ENCODE measurements at regions not wholly inside any gene's neighbourhood (a gene's known extent, or its start where the extent isn't known, plus 50 kb on each side); places are given as distances from the start of the nearest gene placed in this dataset.

DNA sequence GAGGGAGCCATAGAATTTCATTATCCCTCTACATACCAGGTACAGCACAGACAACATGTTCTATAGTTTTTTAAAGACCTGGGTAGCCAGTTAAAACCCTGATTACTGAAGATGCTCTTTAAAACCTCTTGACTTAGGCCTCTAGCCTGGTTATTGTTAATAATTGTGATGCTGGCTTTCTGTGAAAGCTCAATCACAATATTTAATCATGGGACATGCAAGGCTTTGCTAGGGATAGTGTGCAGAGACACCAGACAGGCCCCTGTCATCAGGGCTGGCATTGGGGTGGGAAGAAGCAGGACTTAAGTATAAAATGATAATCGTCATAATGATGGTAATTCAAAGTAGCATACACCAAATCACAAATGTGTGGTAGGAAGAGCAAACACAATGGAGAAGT lies 274.4 kb downstream of the PTBP2 start:
- no peak for DNase-seq (ENCODE audit: low read depth in 2 of 2)

DNA sequence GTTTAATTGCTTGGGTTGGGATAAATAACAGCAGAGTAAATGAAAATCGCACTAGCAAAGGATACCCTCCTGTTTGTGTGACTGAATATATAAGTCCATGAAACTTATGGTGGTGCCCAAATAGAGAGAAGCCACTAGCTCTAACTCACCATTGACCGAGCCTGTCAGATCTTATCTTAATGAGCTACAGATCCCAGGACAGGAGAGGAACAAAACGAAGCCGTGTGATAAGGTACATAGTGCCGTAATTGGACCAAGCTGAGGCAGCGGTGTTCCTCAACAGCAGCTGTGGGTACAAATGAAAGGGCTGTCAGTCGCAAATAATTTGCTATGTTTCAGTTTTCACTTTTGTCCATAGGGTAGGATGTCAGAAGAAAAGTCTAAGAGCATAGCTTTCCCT lies 276.1 kb downstream of the PTBP2 start:
- no peak for DNase-seq (ENCODE audit: low read depth in 2 of 2)

DNA sequence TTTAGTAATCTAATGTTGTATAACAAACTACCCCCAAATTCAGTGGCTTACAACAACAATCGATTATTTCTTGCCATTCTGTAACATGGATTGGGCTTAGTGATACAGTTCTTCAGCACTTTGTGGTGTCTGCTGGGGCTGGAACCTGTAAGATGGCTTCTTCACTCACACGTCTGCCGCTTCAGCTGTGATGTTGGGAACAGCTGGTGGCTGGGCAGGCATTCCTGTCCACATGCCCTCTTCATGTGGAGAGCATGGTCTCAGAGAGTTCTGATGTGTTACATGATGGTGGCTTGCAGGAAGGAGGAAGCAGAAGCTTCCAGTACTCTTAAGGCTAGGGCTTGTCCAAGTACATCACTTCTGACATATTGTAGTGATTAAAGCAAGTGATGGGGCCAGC lies 276.9 kb downstream of the PTBP2 start:
- DNase-seq (ENCODE audit: low read depth in 2 of 2): no peak

DNA sequence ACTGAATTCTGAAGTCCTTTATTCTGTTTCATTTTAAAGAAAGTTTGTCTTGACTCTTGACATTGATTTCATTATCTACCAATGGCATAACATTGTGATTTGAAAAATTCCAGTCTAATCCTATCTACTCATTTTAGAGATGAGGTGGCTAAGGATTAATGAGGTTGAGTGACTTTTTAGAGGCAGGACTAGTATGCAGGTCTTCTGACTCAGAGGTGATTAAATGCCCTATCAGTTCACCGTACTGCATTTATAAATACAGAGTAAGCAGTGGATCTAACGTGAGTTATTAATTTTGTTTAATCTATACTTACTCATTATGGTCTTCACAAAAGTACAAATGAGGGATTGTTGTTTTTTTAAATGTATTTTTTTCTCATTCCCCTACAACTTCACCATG lies 277.6 kb downstream of the PTBP2 start:
- no peak for DNase-seq (ENCODE audit: low read depth in 2 of 2)

DNA sequence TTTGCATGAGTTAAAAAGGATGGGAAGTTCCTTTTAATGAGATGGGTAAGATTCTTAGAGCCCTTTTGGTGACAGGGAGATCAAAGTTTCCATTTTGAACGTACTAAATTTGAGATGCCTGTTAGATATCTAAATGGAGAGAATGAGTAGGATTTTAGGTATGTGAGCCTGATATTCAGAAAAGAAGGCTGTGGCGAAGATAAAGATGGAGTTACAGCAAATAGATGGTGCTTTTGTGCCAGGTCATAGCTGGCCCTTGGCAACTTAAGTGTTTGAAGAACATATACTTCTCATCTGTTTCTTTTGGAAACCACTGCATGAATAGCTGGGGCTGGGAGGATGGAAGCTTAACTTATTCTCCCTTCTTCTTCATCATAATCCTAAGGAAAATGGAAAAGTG lies 282.5 kb downstream of the PTBP2 start:
- DNase-seq (ENCODE audit: low read depth in 2 of 2): no peak

DNA sequence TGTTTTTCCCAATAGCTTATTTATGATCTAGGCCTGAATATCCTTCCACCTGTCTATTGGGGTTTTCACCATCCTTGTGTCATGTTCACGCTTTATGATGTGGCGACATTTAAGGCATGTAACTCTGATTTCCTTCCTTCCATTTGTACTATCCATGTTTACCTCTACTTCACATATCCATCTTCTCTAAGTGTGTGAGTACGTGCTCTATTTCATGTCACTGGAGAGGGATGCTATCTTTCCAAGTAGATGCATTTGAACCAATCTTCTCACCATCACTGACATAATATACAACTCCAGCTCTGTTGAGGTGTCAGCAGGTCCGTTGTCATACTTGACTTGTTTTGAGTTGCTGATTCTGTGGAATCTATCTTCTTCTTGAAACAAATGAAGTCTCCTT lies 283.2 kb downstream of the PTBP2 start:
- no peak for DNase-seq (ENCODE audit: low read depth in 2 of 2)

DNA sequence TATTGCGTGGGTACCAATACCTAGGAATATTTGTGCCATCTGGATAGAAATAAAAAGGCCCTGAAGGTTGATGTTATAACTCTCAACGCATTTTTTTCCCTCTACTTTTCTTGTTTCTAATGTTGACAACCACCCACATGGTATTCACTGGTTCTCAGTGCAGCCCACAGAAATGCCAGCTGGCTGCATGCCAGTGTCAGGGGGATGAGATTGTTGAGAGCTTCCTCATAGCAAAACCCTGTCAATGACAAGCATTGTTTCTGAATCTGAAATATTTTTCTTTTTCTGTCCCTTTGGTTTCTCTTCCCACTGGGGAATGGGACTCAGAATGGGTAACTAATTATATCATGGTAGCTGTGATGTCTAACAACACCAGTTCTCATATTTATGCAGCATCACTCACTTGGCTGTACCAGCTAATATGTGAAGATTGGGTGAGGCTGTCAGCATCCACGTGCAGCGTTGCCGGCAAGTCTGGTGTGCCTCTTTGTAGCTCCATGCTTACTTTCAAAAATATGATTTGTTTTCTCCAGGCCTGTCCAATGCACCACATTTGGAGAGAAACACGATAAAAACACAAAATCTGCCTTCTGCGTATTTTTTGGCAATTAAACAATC lies 284.6 kb downstream of the PTBP2 start:
- no peak for DNase-seq (ENCODE audit: low read depth in 2 of 2)

DNA sequence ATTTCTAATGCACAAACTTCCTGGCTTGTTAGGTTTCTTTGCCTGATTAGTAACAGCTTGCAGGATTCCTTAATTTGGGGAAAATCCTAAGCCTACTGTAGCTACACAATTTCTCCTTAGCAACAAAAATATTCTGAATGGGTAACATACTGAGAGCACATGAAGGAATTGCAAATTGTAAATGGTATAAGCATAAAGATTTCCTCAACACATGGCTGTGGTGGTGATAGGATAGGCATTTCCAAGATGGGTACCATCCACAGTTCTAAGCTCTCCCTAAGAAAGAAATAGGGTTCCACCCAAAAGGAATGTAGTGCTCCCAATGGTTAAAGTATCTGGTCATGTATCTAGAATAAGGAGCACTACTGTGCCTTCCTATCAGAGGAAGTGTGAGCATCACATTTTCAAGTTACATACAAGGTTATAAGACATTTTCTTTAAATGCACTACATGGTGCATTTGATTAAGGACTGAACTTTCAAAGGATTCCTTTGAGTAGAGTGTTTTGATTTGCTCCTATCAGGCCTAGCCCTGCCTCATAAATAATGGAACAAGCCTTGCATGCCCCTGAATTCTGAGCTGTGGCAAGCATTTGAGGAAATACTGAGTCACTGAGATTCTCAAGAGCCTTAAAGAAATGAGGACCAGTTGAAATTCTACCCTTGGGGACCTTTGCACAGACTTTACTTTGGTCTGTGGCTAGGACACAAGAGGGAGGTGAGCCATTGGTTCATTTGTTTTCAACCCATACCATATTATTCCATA lies 286.4 kb downstream of the PTBP2 start:
- no peak for DNase-seq (ENCODE audit: low read depth in 2 of 2)

DNA sequence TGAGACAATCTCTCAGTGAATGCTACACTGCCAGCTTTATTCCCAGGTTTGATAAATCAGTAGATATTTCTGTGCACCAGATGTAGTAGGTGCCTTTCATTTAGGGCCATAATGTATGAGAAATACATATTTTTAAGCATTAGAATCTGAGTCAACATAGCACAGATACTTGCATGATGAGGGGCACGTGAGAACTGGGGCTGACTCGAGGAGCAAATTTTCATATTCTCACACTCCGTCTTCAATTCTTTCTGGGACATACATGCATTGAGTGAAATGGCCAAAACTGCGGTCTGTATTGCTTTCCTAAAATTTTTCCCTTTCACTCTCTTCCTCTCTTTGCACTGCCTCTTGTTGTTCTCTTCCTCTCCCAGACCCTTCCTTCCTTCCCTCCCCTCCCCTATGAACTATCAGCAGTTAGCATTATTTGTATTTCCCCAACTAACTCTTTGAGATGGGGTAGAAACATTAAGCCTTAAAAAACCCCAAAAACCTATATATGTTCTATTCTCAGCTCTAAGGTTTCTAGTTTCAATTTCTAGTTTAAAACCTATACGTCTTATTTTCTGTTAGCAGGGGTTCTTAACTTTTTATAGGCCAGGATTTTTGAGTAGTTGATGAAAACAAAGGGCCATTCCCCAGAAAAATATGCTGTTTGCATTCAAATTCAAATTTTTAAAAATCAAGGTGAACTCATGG lies 289.1 kb downstream of the PTBP2 start:
- no peak for DNase-seq (ENCODE audit: low read depth in 2 of 2)

DNA sequence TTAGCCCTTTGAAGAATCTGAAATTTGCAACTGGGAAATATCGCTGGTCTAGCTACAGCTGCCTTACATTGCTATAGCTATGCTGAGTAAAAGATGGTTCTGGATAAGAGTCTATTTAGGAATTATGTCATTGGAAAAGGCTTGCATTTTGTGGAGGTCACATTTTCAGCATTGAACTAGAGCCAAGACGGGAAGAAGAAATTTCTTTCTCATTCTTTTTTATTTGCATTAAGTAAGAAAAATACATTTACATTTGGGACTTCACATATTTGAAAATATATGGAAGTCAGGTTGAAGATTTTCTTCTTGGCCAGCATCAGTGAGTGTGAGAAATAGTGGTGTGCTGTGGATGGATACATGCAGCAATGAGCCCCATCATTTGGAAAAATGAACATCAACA lies 291.6 kb downstream of the PTBP2 start:
- no peak for DNase-seq (ENCODE audit: low read depth in 2 of 2)

DNA sequence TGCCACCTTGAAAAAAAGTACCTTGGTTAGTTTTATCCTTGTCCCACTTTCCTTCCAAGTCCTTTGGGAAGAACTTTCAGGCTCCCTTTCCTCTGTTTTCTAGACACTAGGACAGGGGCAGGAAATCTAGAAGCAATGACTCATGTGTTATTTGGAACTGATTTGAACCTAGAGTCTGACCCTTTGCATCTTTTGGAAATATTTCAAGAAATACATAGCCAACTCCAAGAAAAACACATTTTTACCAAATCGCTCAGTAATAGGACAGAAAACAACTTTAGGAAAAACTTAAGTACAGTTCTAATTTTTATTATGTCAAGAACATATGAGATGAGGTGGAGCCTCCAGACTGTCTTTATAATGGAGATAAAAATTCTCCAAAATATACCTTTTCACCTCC lies 292.4 kb downstream of the PTBP2 start:
- DNase-seq (ENCODE audit: low read depth in 2 of 2): no peak

DNA sequence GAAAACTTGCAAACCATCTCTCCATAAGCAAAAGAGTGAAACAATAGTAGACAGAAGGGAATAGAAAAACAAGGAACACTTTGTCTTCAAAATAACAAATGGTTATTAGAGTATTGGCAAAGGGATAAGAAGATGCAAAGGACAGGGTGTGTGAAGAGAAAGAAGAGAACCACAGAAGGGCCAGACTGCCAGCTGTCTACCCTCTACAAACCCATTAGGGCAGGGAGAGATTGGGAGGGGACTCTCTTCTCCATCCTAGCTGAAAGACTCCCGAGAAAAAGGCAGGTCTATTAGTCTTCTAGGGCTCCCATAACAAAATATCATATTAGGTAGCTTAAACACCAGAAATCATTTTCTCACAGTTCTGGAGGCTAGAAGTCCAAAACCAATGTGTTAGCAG lies 292.8 kb downstream of the PTBP2 start:
- DNase-seq (ENCODE audit: low read depth in 2 of 2): no peak

DNA sequence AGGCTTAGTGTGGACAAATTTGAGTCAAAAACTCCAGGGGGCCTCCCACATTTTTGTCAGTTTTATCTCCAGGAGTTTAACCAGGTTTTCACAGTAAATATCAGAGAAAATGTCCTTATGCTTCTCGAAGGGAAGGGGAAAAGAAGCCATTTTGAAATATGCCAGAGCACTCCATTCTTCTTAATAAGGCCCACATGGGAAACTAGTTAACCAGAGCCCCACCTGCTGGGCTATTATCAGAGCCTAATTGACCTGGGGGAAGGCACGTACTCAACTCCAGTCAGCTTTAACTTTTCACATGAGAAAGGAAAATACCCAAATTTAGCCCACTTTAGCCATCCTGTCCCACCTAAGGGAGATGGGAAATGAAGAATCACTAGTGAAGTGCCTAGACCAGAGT lies 296.3 kb downstream of the PTBP2 start:
- no peak for DNase-seq (ENCODE audit: low read depth in 2 of 2)
